SKM-1 (cell line): ENCODE measurements at regions not wholly inside any gene's neighbourhood (a gene's known extent, or its start where the extent isn't known, plus 50 kb on each side); places are given as distances from the start of the nearest gene placed in this dataset.

ENCODE experiments used
- DNase-seq: peaks from one replicate; lab custom pipeline; 2025; ENCODE audit not compliant: unreplicated experiment; lab: John Stamatoyannopoulos, UW

DNA sequence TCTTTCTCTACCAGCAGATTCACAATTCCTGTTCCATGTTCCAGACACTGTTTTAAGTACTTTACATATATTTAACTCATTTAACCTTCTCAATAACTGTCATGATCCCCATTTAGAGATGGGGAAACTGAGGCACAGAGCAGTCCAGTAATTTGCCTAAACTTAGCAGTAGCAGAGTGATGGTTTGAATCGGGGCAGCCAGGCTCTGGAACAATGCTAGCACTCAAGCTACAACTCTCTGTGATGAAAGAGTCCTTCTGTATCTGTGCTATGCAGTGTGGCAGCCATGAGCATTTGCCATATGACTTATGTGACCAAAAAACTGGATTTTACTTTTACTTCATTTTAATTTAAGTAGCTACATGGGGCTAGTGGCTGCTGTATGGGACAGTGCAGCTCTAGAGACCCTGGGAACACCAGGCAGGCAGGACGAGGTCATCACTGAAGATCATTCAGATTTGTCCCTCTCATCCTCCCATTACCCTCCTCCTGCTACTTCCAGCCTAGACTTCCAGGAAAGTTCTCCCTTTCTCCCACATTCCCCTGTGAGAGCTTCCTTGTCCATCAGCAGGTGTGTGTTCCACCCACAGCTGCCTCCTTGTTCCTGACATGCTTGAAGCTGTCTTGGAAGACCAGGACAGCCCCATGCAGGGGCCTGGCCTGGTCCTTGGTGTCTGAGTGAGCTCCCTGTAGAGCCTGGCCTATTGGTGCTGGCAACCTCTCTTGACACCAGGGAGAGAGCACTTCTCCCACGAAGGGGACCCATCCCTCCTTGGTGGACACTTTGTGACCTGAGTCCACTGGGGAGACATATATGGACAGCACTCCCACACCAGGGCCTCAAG is 157.0 kb downstream of the MRPL14 start:
- DNase-seq, result no peak

DNA sequence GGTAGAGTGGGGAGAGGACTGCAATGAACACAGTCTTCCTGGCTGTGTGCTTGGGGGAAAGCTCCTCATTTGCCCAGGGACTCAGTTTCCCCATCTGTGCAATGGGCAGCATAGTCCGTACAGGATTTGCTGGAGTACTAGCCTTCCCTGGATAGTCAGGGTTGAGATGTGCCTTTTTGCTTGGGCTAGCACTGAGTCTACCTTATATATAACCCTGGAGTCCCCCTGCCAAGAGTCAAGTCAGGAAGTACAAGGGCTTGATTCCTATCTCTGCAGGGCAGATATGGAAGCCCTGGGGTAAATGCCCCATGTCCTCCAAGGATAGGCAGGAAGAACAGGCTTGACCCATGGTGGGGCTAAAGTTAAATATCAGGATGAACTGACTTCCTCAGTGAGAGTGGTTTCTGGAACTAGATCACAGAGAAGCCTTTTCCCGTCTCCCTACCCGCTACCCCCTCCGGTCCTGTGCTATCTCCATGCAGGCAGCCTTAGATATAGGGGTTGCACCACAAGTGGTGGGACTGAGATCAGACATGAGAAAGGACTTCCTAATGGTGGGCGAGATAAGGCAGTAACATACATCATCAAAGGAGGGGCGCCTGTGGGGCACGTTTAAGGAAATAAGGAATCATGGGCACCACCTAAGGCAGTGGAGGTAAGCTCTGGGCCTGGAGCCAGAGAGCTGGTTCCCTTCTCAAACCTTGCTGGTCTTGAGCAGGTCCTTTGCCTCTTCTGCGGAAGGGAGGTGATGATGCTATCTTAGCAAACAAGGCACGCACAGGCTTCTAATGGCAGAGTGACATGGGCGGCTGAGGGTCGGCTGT is 157.9 kb downstream of the MRPL14 start:
- no peak for DNase-seq

DNA sequence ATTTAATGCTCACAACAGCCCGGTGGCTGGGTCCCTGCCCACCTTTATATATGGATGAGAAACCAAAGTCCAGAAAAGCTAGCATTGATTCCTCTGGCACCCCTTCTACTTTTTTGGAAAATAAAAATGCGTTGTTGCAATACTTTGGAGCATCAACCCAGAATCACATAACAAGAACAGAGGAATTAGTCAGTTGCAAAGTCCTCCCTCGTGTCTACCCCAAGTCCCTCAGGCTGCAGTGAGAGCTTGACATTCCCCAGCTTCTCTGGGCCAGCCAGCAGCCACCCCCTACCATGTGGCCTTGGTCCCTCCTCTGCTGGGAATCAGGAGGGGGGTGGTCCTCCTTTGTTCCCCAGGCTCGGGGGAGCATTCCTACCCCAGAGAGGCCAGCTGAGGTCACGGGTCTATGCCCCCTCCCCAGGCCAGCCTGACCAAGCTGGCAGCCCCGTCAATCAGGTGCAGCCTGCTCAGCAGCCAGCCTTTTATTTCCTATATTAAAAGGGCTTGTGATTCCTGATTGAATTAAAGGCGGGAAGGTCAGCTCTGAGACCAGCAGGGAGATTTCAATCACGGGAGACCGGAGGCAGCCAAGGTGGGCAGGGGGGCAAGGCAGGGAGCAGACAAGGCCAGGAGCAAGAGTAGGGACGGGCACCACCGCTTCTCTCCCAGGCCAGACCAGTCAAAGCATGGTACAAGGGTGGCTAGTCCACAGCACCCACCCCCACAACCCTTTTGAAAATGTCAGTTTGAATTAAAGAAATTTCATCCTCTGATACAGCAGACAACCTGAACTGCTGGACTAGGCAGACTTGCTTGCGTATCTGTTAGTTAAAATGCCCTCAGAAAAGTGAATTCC is 158.9 kb downstream of the MRPL14 start:
- no peak for DNase-seq

DNA sequence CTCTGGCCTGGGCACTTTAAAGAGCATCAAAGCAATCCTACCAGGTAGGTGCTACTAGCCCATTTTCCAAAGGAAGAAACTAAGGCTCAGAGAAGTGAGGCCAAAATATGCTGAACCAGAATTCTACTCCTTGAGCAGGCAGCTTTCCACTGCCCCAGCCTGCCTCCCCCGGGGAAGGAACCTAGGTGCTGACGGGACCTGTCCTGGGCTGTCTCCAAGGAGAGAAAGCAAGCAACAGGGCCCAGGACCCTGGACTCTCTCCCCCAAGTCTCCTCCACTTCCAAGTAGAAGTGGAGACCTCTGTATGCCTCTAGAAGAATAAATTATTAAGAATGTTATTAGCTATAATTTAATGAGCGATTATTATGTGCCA is 159.5 kb downstream of the MRPL14 start:
- DNase-seq, result no peak

DNA sequence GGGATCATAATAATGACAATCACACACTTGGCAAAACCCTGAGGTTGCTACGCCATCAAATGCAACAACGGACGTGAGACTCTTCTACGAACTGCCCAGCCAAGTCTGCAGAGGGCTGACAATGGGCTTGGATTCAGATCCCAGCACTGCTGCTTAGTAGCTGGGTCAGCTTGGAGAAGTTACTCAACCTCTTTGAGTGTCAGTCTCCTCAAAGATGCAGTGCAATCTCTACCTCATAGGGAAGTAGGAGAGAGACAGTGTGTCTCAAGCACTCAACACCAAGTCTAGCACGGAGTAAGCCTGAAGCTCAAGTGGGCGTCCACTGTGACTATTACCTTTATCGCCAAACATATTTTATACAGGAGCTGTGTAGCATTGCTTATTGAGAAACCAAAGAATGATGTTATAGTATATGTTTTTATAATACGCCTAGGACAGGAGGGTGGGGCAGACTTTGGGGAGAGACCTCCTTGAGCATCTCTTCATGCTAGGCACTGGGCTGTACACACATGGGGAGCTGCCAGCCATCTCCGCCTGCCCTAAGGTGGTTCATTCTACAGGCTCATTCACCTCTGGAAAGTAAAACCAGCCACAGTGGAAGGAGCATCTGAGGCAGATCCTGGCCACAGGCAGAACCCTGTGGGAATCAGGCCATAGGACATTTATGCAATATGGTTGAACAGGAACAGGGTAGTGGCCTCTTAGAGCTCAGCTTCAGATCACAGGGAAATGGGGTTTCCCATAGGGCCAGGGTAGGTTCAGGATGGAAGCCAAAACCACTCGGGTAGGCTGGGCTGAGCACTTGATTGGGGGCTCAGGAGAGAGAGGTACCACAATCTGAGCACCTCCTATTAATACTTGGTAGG is 160.2 kb downstream of the MRPL14 start:
- DNase-seq, result no peak

DNA sequence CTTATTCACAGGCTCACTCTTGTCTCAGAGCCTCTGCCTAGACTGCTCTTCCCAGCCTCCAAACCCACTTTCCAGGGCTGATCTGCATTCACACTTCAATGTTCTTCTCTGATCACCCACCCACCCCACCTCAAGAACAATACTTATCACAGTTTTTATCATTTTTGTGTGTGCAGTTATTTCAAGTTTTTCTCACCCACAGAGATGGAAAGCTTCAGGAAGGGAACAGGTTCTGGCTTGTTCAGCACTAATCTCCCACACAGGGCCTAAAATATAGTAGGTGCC is 160.9 kb downstream of the MRPL14 start:
- DNase-seq, result no peak

DNA sequence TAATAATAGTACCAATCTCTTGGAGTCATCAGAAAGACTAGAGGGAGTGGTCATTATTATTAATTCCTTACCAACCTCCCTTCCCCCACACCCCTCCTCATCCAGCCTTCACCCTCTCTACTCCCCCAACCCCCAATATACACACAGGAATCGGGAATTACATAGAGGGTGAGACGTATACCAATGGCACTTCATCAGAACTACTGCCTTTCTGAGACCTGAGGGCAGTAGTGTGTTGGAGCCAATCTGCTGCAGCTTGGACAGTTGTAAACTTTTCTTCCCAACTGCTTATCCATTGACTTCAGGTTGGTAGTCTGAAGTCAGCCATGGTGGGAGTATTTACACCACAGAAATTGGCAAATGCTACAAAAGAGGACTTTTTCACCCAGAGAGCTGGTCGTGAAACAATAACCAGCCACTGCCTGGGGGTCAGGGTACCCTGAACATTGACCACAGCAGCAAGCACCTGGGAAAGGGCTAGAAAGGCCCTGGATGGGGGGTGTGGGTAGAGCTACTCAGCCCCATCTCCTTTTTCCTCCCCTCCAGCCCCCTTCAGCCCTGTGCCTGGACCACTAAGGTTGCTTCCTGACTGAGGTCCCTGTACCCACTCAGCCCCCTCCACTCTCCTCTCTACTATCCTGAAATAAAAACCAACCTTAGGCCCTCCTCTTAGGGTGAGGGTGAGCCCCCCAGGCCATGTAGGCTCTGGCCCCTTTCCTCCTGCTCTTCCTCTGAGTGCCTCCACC is 161.5 kb downstream of the MRPL14 start:
- DNase-seq, result no peak

DNA sequence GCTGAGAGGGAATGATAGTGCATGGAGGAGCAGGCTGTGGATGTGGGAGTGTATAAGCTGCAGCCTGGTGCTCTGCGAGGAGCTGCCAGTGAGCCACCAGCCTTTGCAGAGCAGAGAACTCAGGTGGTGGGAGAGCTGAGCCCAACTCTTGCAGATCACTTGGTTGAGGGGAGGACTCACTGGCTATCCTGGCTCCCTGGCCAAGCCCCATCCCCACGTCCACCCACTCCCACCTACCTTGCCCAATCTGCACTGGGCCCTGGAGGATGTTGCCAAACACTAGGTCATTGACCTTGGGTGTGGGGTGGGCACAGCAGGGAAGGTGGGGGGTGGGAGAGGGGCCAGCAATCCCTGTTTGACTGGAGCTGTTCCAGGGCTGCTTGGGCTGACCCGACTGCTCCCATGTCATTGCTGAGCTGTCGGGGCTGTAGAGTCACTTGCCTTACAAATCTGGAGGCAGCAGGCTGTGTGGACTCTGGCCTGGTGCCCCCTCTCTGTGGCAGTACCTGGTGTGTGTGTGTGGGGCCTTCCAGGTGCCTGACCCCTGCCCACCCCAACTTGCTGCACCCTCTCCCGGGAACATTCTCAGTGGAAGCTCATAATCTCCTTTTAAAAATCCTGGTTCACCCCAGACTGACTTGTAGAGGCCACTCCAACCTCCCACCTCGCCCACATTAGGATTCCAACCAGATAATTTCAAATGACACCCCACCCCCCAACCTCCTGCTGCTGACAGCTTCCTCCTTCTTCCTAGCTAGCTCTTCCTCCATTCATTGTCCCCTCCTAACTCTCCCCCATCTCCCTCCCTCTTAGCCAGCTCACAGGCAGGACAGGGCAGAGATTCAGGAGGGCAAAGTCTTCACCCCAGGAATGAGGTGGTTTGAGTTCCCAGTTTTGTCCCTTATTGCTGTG is 162.3 kb downstream of the MRPL14 start:
- no peak for DNase-seq

DNA sequence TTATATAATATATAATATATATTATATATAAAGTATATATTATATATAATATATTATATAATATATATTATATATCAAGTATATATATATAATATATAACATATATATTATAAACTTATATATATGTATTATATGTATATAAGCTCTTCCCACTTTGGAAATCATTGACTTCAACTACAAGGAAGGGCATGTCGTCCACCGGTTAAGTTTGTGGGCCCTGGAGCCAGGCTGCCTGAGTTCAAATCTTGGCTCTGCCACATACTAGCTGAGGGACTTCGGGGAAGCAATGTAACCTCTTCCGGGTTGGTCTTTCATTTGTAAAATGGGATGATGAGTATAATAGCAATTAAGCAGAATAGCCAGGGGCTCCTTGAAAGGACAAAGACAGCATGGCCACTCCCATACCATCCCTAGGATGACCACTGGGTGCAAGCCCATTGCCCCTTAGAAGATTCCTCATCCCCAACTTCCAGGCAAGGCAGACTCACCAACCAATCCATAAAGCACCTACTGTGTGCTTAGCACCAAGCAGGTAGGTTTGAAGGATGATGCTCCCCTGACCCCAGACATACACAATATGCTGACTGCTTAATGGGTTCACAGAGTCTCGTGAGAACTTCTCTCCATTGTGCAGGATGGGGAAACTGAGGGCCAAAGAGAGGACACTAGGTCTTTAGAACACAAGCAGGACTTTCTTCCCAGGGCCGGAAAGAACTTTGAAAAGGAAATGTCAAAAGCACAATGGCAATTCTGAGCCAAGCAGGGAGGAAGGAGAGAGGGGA is 163.2 kb downstream of the MRPL14 start:
- no peak for DNase-seq

DNA sequence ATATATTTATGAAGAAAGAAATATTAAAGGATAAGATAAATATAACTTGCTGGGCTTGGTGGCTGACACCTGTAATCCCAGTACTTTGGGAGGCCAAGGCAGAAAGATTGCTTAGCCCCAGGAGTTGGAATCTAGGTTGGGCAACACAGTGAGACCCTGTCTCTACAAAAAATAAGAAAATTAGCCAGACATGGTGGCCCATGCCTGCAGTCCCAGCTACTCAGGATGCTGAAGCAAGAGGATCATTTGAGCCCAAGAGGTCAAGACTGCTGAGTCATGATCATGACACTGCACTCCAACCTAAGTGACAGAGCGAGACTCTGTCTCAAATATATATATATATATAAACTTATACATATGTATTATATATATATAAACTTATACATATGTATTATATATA is 164.0 kb downstream of the MRPL14 start:
- no peak for DNase-seq

DNA sequence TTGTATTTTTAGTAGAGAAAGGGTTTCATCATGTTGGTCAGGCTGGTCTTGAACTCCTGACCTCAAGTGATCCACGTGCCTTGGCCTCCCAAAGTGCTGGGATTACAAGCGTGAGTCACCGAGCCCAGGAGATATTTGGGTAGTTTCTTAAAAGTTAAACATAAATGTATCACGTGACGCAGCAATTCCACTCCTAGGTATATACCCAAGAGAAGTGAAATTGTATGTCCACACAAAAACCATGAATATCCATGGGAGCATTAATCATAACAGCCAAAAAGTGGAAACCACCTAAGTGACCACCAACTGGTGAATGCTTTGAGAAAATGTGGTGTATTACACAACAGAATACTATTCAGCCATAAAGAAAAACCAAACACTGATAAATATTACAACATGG is 164.8 kb downstream of the MRPL14 start:
- no peak for DNase-seq

DNA sequence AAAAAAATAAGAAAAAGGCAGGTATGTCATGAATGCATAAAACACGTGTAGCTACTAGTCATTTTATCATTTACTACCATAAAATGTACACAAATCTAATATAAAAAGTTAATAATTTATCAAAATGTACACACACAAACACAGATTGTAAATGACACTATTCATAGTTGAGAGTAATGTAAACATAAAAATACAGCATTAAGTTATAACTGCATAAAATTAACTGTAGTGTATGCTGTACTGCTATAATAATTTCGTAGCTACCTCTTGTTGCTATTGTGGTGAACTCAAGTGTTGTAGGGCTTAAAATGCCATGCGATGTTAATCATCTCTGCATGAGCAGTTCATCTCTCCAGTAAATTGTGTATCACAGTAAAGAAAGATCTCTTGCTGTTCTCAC is 170.0 kb downstream of the MRPL14 start:
- no peak for DNase-seq

DNA sequence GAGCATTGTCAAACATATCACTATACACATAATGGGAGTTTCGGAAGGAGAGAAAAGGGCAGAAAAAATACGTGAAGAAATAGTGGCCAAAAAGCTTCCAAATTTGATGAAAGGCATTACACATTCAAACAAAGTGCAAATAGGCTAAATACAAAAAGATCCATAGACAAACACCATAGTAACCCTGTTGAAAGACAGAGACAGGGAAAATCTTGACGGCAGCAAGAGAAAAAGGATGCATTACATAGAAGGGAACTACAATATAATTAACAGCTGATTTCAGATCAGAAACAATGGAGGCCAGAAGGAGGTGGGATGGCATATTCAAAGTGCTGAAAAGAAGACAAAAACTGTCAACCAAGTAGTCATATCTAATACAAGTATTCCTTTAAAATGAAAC is 170.8 kb downstream of the MRPL14 start:
- DNase-seq, result no peak

DNA sequence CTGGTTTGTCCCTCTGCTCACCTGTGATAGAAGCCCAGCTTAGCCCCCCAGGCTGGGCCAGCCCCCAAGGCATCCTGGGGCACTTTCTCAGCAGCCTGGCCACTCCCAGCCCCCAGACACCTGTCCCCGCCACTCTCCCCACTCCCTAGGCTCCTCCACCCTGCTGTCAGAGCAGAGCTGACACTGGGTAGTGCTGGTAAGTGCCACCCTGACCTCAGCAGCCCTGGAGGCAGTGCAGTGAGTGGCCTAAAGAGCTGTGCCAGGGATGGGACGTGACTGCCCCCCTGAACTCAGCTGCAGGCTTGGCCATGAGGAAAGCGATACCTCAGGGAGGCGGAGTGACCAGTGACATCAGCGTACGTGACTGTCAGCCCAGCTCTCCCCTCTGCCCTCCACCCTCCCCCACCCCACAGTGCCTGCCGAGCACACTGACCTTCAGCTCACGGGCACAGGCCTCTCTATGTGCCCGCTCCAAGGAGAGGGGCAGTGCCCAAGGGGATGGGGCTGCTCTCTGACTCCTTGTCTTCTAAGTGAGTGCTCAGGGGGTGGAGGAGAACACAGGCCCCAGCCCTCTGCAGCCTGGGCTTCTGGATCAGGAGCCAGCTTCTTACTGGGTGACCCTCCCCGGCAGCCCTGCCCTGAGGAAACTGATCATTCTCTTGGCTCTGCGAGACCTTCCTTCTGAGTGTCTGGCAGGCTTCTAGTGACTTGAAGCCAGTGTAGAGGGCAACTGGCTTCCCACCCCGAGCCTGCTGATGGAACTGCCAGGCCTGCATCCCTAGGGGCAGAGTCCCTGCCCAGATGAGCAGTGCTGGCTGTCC is 172.7 kb downstream of the MRPL14 start:
- no peak for DNase-seq

DNA sequence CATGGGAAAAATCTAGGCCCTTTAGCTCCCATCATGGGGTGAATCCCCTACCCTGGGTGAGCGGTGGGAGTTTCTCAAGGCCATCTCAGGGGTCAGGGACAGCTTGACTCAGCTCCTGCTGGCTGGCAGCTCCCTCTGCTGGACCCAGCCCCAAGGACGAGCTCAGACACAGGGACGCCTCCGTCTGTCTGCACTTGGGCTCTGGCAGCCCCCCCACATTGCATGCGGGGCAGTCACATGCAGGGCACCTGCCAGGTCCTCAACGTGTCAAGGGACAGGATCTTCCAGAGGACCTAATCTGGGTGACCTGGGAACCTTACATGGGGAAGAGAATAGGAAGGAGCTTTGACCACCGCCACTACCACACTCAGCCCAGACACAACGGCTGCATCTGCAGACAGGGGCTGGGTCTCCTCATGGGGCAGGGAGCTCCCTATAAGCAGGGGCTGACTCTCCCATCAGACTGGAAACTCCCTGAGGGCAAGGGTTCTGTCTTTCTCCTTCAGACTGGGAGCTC is 173.4 kb downstream of the MRPL14 start:
- DNase-seq, result no peak

DNA sequence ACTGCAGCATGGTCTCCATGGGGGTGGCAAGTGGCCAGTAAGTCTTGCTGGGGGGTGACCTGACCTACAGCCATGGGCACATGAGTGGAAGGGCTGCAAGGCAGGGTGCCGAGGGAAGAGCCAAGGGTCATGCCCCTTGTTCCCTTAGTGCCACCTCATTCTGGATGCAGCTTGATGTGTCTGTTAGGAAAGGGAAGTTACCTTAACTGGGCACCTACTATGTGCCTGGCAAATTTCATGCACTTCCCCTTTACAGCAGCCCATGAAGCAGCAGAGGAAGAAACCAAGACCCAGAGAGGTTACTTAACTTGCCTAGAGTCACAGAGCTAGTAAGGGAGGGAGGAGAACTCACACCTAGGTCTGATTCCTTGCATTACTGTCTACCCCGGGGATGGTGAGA is 174.0 kb downstream of the MRPL14 start:
- DNase-seq, result peak; percentile 22

DNA sequence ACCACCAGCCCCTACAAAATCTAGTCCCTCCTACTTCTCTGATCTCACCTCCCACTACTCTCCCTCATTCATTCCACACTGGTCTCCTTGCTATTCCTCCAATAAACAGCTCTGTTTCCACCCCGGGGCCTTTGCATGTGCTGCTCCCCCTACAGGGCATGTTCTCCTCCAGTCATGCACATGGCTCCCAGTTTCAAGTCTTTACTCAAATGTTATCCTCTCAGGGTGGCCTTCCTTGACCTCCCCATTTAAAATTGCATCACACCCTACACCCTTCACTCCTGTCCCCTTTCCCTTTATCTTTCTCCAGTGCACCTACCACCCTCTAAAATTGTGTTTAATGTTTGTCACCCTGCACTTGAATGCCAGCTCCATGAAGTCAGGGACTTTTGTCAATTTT is 174.5 kb downstream of the MRPL14 start:
- DNase-seq, result no peak
